Suprapubic skin (tissue), 3 donors: ENCODE measurements at regions not wholly inside any gene's neighbourhood (a gene's known extent, or its start where the extent isn't known, plus 50 kb on each side); places are given as distances from the start of the nearest gene placed in this dataset.

Experiments used
- CTCF ChIP-seq, 2 donors: fragments of 200-600 bp in 1 of 2; fragments of 450-650 bp in 1 of 2; sonication (generic) in 1 of 2; IDR thresholded peaks; one replicate each; pipeline ENCODE4 v1.5.1; 2016 to 2019; ENCODE audit warnings: antibody characterized with exemption in 2 of 2, mild to moderate bottlenecking in 1 of 2, moderate library complexity in 1 of 2
- POLR2A ChIP-seq, 2 donors: fragments of 450-650 bp; IDR thresholded peaks; one replicate each; pipeline ENCODE4 v1.6.1; 2017; ENCODE audit warnings: antibody characterized with exemption in 2 of 2, mild to moderate bottlenecking in 2 of 2, moderate library complexity in 2 of 2

- no peak for TF ChIP-seq CTCF (IDR thresholded peaks at IDR 0.05)
- TF ChIP-seq POLR2A (IDR thresholded peaks at IDR 0.05): no peak
These were observed 347.7 kb downstream of the HS3ST1 start for GRCh38 chr4:11081006-11081405.
